ENCODE measurements at regions not wholly inside any gene's neighbourhood (a gene's known extent, or its start where the extent isn't known, plus 50 kb on each side); places are given as distances from the start of the nearest gene placed in this dataset.
A peak's percentile ranks its signal among the peaks of the same experiment; 100 is the strongest.
"Not testable (repeated sequence)": the region's sequence is repeated elsewhere in the genome, so short reads cannot be mapped to it uniquely, and the experiment has no call there.

- peak in 1 of 4 donors; percentile 20 for DNase-seq
- Histone ChIP-seq H3K36me3 (replicated peaks in 1 of 2; ENCODE audit: insufficient read depth in 1 of 2, low read depth in 2 of 2) (no peaks in the 10 kb centered on the region), H3K27me3 (no peaks in the 10 kb centered on the region), H3K27ac (no peak overlapping the region), H3K9me3 (no peaks in the 10 kb centered on the region), H3K4me1 (no peaks in the 10 kb centered on the region), H3K4me3 (no peak overlapping the region)
- ATAC-seq = peak; percentile 40
- WGBS, 2 donors = 34 to 37% methylated on average over 2 of the region's 2 CpGs
- no peak for TF ChIP-seq POLR2A (IDR thresholded peaks at IDR 0.05)
- TF ChIP-seq CTCF (IDR thresholded peaks at IDR 0.05) = no peak
- intact Hi-C loops (cut with DNase I) = no loop called here
These were observed 337.8 kb upstream of the CDH5 start for GRCh38 chr16:66028510-66029216.

- Histone ChIP-seq H3K27me3 (no peaks in the 10 kb centered on the region), H3K27ac (no peak overlapping the region), H3K36me3 (replicated peaks in 1 of 2; ENCODE audit: insufficient read depth in 1 of 2, low read depth in 2 of 2) (no peaks in the 10 kb centered on the region), H3K9me3 (no peaks in the 10 kb centered on the region), H3K4me1 (no peaks in the 10 kb centered on the region), H3K4me3 (no peak overlapping the region)
- DNase-seq (no peak), ATAC-seq (no peak)
- intact Hi-C loops (cut with DNase I) = no loop called here
- TF ChIP-seq CTCF (IDR thresholded peaks at IDR 0.05) (no peak), POLR2A (IDR thresholded peaks at IDR 0.05) (no peak)
- WGBS, 2 donors = 30 to 54% methylated on average over 2 of the region's 2 CpGs
These were observed 339.6 kb upstream of the CDH5 start for GRCh38 chr16:66026787-66027330.

- Histone ChIP-seq H3K36me3 (replicated peaks in 1 of 2; ENCODE audit: insufficient read depth in 1 of 2, low read depth in 2 of 2) (no peaks in the 10 kb centered on the region), H3K27me3 (no peaks in the 10 kb centered on the region), H3K4me1 (no peaks in the 10 kb centered on the region), H3K4me3 (no peak overlapping the region), H3K27ac (no peak overlapping the region), H3K9me3 (no peaks in the 10 kb centered on the region)
- ATAC-seq (no peak), DNase-seq (no peak)
- WGBS, 2 donors = 43 to 46% methylated on average over 5 of the region's 5 CpGs
- intact Hi-C loops (cut with DNase I) = no loop called here
- TF ChIP-seq POLR2A (IDR thresholded peaks at IDR 0.05) (no peak), CTCF (IDR thresholded peaks at IDR 0.05) (peak in 1 of 7 experiments; percentile 6)
These were observed 340.3 kb upstream of the CDH5 start for GRCh38 chr16:66026211-66026610.

- WGBS, 2 donors = 0 to 3% methylated on average over 1 of the region's 1 CpG
- H3K9me3 ChIP-seq = no peaks in the 10 kb centered on the region
- intact Hi-C loops (cut with DNase I) = no loop called here
- no peak for TF ChIP-seq CTCF (IDR thresholded peaks at IDR 0.05)
- no peak for TF ChIP-seq POLR2A (IDR thresholded peaks at IDR 0.05)
- ATAC-seq = no peak
- no peaks in the 10 kb centered on the region for H3K4me1 ChIP-seq
- no peak overlapping the region for H3K27ac ChIP-seq
- H3K36me3 ChIP-seq (replicated peaks in 1 of 2; ENCODE audit: insufficient read depth in 1 of 2, low read depth in 2 of 2) = no peaks in the 10 kb centered on the region
- no peak for DNase-seq
- no peaks in the 10 kb centered on the region for H3K27me3 ChIP-seq
- H3K4me3 ChIP-seq = no peak overlapping the region
These were observed 340.7 kb upstream of the CDH5 start for GRCh38 chr16:66025751-66026150.

GRCh38 chr16:66024567-66024966 is 341.9 kb upstream of the CDH5 start:
- H3K36me3 ChIP-seq (replicated peaks in 1 of 2; ENCODE audit: insufficient read depth in 1 of 2, low read depth in 2 of 2); ATAC-seq: not testable (repeated sequence)
- WGBS, 2 donors = 50 to 57% methylated on average over 2 of the region's 2 CpGs

More at GRCh38 chr16:66024567-66024966, 341.9 kb upstream of the CDH5 start:
- H3K9me3 ChIP-seq; DNase-seq; H3K27ac ChIP-seq; H3K27me3 ChIP-seq; H3K4me3 ChIP-seq; H3K4me1 ChIP-seq; intact Hi-C loops (cut with DNase I): not testable (repeated sequence)
